GM12875 (cell line): ENCODE measurements at regions not wholly inside any gene's neighbourhood (a gene's known extent, or its start where the extent isn't known, plus 50 kb on each side); places are given as distances from the start of the nearest gene placed in this dataset.

Experiments used
- H3K4me3 ChIP-seq: one replicate; pipeline ENCODE4 v1.5.1; 2011; ENCODE audit warnings: low read depth, low read length, control low read depth
- CTCF ChIP-seq: IDR thresholded peaks from 2 replicates; pipeline ENCODE4 v1.5.1; 2011; ENCODE audit warnings: low read depth, mild to moderate bottlenecking, control low read depth, inconsistent platforms, low read length, moderate library complexity, borderline replicate concordance; ENCODE audit not compliant: insufficient read depth

- no peak overlapping the region for H3K4me3 ChIP-seq
- TF ChIP-seq CTCF = no peak
Measured at GRCh38 chr6:14470101-14470500, 352.5 kb downstream of the CD83 start.

GRCh38 chr6:14470671-14471070, 353.1 kb downstream of the CD83 start:
- TF ChIP-seq CTCF = no peak
- H3K4me3 ChIP-seq = no peak overlapping the region

GRCh38 chr6:14472255-14472985, 354.8 kb downstream of the CD83 start:
- no peak for TF ChIP-seq CTCF
- H3K4me3 ChIP-seq = no peak overlapping the region

- no peak for TF ChIP-seq CTCF
- H3K4me3 ChIP-seq = no peak overlapping the region
Measured at GRCh38 chr6:14472986-14473337, 355.4 kb downstream of the CD83 start.

- TF ChIP-seq CTCF = no peak
- no peak overlapping the region for H3K4me3 ChIP-seq
Measured at GRCh38 chr6:14474816-14475215, 357.2 kb downstream of the CD83 start.

- H3K4me3 ChIP-seq = no peak overlapping the region
- TF ChIP-seq CTCF = no peak
Measured at GRCh38 chr6:14475306-14475705, 357.7 kb downstream of the CD83 start.

- H3K4me3 ChIP-seq = no peak overlapping the region
- no peak for TF ChIP-seq CTCF
Measured at GRCh38 chr6:14476793-14477531, 359.4 kb downstream of the CD83 start.
